GM12875 (cell line): ENCODE measurements at regions not wholly inside any gene's neighbourhood (a gene's known extent, or its start where the extent isn't known, plus 50 kb on each side); places are given as distances from the start of the nearest gene placed in this dataset.
"Not testable (repeated sequence)": the region's sequence is repeated elsewhere in the genome, so short reads cannot be mapped to it uniquely, and the experiment has no call there.

Experiments used
- H3K4me3 ChIP-seq: one replicate; pipeline ENCODE4 v1.5.1; 2011; ENCODE audit warnings: low read depth, low read length, control low read depth
- CTCF ChIP-seq: IDR thresholded peaks from 2 replicates; pipeline ENCODE4 v1.5.1; 2011; ENCODE audit warnings: low read depth, mild to moderate bottlenecking, control low read depth, inconsistent platforms, low read length, moderate library complexity, borderline replicate concordance; ENCODE audit not compliant: insufficient read depth

GRCh38 chr2:205865905-205866441, 183.7 kb downstream of the NRP2 start:
- no peak for TF ChIP-seq CTCF
- H3K4me3 ChIP-seq = no peak overlapping the region

DNA sequence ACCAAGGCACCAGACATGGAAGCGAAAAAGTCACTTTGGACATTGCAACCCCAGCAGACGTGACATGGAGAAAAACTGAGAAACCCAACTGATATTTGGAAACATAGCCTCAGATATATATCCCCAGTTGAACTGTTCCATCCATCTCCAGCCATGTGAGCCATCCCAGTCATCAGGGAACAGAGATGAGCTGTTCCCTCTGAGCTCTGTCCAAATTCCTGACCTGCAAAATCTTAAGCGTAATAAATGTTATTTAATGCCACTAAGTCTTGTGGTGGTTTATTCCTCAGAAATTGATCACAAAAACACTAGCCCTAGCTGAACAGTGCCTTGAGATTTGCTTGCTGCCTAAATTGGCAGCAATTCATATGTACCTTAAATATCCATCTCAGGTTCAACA, 182.8 kb downstream of the NRP2 start:
- TF ChIP-seq CTCF = no peak
- H3K4me3 ChIP-seq = no peak overlapping the region

GRCh38 chr2:205864491-205864890, 182.2 kb downstream of the NRP2 start:
- no peak overlapping the region for H3K4me3 ChIP-seq
- TF ChIP-seq CTCF = no peak

DNA sequence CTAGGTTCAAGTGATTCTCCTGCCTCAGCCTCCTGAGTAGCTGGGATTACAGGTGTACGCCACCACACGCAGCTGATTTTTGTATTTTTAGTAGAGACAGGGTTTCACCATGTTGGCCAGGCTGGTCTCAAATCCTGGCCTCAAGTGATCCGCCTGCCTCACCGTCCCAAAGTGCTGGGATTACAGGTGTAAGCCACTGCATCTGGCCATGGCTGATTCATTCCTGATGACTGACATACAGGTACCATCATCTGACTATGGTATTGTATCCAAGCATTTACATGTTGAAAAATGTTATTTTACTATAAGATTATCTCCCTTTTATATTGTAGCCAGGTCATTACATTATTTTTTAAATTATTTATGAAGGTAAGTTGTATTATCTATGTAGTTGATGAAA, 180.5 kb downstream of the NRP2 start:
- not testable (repeated sequence) for H3K4me3 ChIP-seq

- H3K4me3 ChIP-seq = no peak overlapping the region
- TF ChIP-seq CTCF = no peak
These were observed 178.6 kb downstream of the NRP2 start for GRCh38 chr2:205860885-205861284.

DNA sequence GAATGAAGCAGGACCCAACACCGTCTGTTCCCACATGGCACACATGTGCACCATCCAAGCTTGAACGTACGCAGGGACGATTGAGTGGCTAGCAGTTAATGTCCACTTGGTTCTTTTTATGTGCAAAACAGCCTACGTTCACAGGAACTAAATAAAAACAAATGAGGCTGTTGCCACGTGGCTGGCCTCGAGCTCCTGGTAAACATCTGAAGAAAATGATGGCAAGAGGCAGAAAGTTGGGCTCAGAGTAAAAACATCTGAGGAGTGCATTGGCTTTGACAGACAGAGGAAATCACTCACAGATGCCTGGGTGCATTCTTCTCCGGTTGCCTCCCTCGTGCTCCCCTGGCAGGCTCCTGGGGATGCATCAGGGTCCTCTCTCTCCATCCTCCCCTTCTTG, 177.9 kb downstream of the NRP2 start:
- TF ChIP-seq CTCF = no peak
- H3K4me3 ChIP-seq = no peak overlapping the region

- no peak overlapping the region for H3K4me3 ChIP-seq
- no peak for TF ChIP-seq CTCF
These were observed 176.7 kb downstream of the NRP2 start for GRCh38 chr2:205858881-205859441.

GRCh38 chr2:205858275-205858674, 176.0 kb downstream of the NRP2 start:
- no peak overlapping the region for H3K4me3 ChIP-seq
- TF ChIP-seq CTCF = no peak
